Neural crest cell (in vitro differentiated cells): ENCODE measurements at regions not wholly inside any gene's neighbourhood (a gene's known extent, or its start where the extent isn't known, plus 50 kb on each side); places are given as distances from the start of the nearest gene placed in this dataset.

ENCODE experiments used
- DNase-seq: peaks from one replicate; pipeline ENCODE4 v3.0.0; 2021; ENCODE audit warnings: low read depth, mixed read lengths, low spot score
- H3K27ac Mint-ChIP-seq: one replicate; pipeline ENCODE4 v1.8.0; 2021; ENCODE audit warnings: mild to moderate bottlenecking, mixed read lengths; ENCODE audit not compliant: unreplicated experiment
- H3K27me3 Mint-ChIP-seq: 2 replicates; pipeline ENCODE4 v1.8.0; 2021; ENCODE audit warnings: low read depth, mild to moderate bottlenecking, mixed read lengths
- H3K36me3 Mint-ChIP-seq: 2 replicates; pipeline ENCODE4 v1.8.0; 2021; ENCODE audit warnings: low read depth, mild to moderate bottlenecking, mixed read lengths
- H3K4me1 Mint-ChIP-seq: 2 replicates; pipeline ENCODE4 v1.8.0; 2021; ENCODE audit warnings: mixed read lengths
- H3K4me3 Mint-ChIP-seq: one replicate; pipeline ENCODE4 v1.8.0; 2021; ENCODE audit warnings: mild to moderate bottlenecking, mixed read lengths
- H3K9me3 Mint-ChIP-seq: 2 replicates; pipeline ENCODE4 v1.8.0; 2021; ENCODE audit warnings: mixed read lengths
- TF ChIP-seq, protein P1 (sequence below): fragments of 200-600 bp; sonication (generic); conservative IDR thresholded peaks from 2 replicates; pipeline ENCODE4 v1.5.0; 2021; ENCODE audit warnings: antibody characterized with exemption, mild to moderate bottlenecking

DNA sequence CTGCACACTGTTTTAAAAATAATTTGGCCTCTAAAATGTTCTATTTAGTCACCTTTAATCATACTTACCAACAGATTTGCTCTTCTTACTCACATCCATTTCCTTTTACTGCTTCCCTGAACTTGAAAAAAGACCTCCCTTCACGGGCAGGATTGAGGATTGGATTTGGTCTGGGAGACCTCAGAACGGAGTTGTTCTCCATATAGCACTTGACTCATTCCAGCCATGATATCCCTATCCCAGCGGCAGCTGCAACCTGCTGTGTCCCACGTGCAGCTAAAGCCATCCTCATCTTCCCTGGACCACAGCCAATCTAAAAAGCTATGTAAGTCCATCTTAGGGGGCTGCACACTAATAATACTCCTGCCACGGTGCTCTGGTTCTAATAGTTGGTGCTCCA lies 97.0 kb upstream of the PTPRM start:
- no peaks in the 10 kb centered on the region for H3K27me3 Mint-ChIP-seq
- H3K9me3 Mint-ChIP-seq: no peaks in the 10 kb centered on the region
- TF ChIP-seq, protein P1, sequence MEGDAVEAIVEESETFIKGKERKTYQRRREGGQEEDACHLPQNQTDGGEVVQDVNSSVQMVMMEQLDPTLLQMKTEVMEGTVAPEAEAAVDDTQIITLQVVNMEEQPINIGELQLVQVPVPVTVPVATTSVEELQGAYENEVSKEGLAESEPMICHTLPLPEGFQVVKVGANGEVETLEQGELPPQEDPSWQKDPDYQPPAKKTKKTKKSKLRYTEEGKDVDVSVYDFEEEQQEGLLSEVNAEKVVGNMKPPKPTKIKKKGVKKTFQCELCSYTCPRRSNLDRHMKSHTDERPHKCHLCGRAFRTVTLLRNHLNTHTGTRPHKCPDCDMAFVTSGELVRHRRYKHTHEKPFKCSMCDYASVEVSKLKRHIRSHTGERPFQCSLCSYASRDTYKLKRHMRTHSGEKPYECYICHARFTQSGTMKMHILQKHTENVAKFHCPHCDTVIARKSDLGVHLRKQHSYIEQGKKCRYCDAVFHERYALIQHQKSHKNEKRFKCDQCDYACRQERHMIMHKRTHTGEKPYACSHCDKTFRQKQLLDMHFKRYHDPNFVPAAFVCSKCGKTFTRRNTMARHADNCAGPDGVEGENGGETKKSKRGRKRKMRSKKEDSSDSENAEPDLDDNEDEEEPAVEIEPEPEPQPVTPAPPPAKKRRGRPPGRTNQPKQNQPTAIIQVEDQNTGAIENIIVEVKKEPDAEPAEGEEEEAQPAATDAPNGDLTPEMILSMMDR: no peak
- H3K4me1 Mint-ChIP-seq: no peaks in the 10 kb centered on the region
- no peak overlapping the region for H3K4me3 Mint-ChIP-seq
- H3K27ac Mint-ChIP-seq: no peak overlapping the region
- no peak for DNase-seq
- H3K36me3 Mint-ChIP-seq: no peaks in the 10 kb centered on the region

DNA sequence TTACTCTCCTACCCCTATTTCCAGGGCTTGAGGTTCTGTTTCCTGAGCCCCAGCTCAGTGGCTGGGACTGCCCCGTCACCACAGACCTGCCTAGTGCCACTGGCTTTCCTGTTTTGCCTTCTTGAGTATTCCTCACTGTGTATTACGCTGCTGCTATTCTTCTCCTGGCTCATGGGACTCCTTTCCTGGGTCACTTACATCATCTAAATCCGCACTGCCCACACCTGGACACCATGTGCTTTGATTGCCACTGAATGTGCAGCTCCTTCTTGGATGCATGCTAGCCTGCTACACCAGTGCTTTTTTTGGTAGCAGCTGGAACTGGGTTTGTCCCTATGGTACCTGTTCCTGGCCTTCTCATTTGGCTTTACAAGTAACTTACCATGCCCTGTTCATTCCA lies 96.6 kb upstream of the PTPRM start:
- no peaks in the 10 kb centered on the region for H3K36me3 Mint-ChIP-seq
- H3K27ac Mint-ChIP-seq: no peak overlapping the region
- H3K9me3 Mint-ChIP-seq: no peaks in the 10 kb centered on the region
- DNase-seq: no peak
- no peaks in the 10 kb centered on the region for H3K4me1 Mint-ChIP-seq
- TF ChIP-seq, protein P1: no peak
- no peak overlapping the region for H3K4me3 Mint-ChIP-seq
- H3K27me3 Mint-ChIP-seq: no peaks in the 10 kb centered on the region

DNA sequence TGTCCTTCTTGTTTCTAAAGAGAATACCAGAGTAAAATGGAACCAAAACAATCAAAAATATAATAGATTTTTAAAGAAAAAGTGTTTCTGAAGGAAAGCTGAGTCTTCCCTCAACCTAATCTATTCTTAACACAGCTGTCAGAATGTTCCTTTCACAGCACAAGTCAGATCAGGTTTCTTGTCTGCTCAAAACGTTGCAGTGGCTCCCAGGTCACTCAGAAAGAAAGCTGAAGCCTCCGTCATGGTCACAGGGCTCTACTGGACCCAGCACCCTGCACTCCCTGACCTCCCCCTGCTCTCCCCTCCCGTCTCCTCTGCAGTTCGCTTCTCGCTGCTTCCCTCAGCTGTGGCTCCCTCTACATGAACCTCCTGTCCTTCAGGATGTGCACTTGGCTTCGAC lies 90.7 kb upstream of the PTPRM start:
- TF ChIP-seq, protein P1: no peak
- no peaks in the 10 kb centered on the region for H3K9me3 Mint-ChIP-seq
- DNase-seq: no peak
- no peaks in the 10 kb centered on the region for H3K36me3 Mint-ChIP-seq
- no peak overlapping the region for H3K4me3 Mint-ChIP-seq
- H3K27ac Mint-ChIP-seq: no peak overlapping the region
- peaks cover 4% of the 10 kb centered on the region for H3K27me3 Mint-ChIP-seq
- H3K4me1 Mint-ChIP-seq: no peaks in the 10 kb centered on the region

- H3K27me3 Mint-ChIP-seq: peaks cover 4% of the 10 kb centered on the region
- H3K36me3 Mint-ChIP-seq: no peaks in the 10 kb centered on the region
- no peak overlapping the region for H3K4me3 Mint-ChIP-seq
- no peak for DNase-seq
- H3K4me1 Mint-ChIP-seq: peaks cover 5% of the 10 kb centered on the region
- TF ChIP-seq, protein P1: no peak
- H3K27ac Mint-ChIP-seq: no peak overlapping the region
- H3K9me3 Mint-ChIP-seq: peaks cover 2% of the 10 kb centered on the region
These were observed 87.4 kb upstream of the PTPRM start for GRCh38 chr18:7479756-7480155.

DNA sequence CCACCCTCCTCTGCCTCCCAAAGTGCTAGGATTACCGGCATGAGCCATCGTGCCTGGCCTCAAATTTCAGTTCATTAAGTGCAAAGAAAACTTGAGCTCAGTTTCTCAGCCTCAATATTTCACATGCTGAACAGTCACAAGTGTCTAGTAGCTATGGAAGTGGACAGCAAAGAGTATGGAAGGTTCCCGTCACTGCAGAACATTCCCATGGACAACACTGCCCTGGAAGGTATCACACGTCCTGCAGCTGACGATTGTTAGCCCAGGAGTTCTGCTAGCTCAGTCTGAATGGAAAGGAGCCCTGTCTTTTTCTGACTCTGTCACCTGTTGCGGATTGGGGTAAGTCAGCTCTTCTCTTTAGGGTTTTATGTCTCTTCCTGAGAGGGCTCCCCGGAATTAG lies 86.2 kb upstream of the PTPRM start:
- Mint-ChIP-seq H3K27ac (no peak overlapping the region), H3K4me1 (peaks cover 8% of the 10 kb centered on the region), H3K4me3 (no peak overlapping the region), H3K9me3 (peaks cover 2% of the 10 kb centered on the region), H3K27me3 (peaks cover 2% of the 10 kb centered on the region), H3K36me3 (no peaks in the 10 kb centered on the region)
- no peak for DNase-seq
- TF ChIP-seq, protein P1: no peak

DNA sequence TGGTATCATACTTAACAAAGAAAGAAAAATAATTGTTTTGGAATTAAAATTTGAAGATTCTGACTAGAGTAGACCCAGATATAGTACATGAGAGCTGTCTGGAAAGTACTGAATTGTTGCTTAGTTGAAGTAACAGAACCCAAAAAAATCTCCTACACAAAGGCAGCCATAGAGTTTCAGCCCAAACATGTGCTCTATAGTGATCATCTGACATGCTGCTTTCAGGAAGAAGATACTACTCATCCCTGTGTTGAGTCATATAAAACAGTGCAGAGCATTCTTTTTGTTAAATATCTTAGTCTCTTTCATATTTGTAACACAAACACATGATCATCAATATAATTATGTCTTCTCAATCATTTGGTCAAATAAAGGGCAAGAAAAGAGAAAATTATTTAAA lies 84.8 kb upstream of the PTPRM start:
- Mint-ChIP-seq H3K27ac (no peak overlapping the region), H3K4me3 (no peak overlapping the region), H3K36me3 (no peaks in the 10 kb centered on the region), H3K4me1 (peaks cover 8% of the 10 kb centered on the region), H3K27me3 (no peaks in the 10 kb centered on the region), H3K9me3 (peaks cover 2% of the 10 kb centered on the region)
- DNase-seq: no peak
- TF ChIP-seq, protein P1: no peak
